IMR-90 (cell line): ENCODE measurements at regions not wholly inside any gene's neighbourhood (a gene's known extent, or its start where the extent isn't known, plus 50 kb on each side); places are given as distances from the start of the nearest gene placed in this dataset.

Experiments
- ATAC-seq: fragments of 200-7000 bp; cut with Tn5 transposase; 2 replicates; pipeline ENCODE4 v1.9.1; 2020; ENCODE audit warnings: low read depth, mild to moderate bottlenecking, moderate library complexity
- BruUV-seq: library from RNA; stranded (reverse); fragments of 400-500 nt; replicated peaks from 2 replicates; lab custom pipeline; 2021; lab: Mats Ljungman, UMichigan
- CTCF ChIA-PET: fragments of 300-600 bp; formaldehyde crosslinking; extraction: SDS; loops from one replicate; lab custom pipeline; 2021; ENCODE audit warnings: antibody characterized with exemption; lab: Yijun Ruan, JAX
- POLR2A ChIA-PET: fragments of 300-600 bp; sonication (Branson Sonifier 250); formaldehyde crosslinking; loops from one replicate; lab custom pipeline; 2022; ENCODE audit warnings: antibody characterized with exemption; ENCODE audit not compliant: unreplicated experiment; lab: Charles Lee
- DNase-seq: peaks from one replicate; pipeline ENCODE4 v3.0.0; 2013
- H2AFZ ChIP-seq: replicated peaks from 2 replicates; pipeline ENCODE3; 2013; ENCODE audit warnings: low read length, mild to moderate bottlenecking; ENCODE audit not compliant: poor library complexity
- H2AK5ac ChIP-seq: 2 replicates; pipeline ENCODE4 v1.6.1; 2013; ENCODE audit warnings: low read depth, low read length, inconsistent platforms
- H2AK9ac ChIP-seq: replicated peaks from 2 replicates; pipeline ENCODE3; 2013; ENCODE audit warnings: mild to moderate bottlenecking, low read depth, low read length, moderate library complexity; ENCODE audit not compliant: poor library complexity
- H2BK120ac ChIP-seq: 2 replicates; pipeline ENCODE4 v1.6.1; 2013; ENCODE audit warnings: low read depth, low read length, inconsistent platforms
- H2BK15ac ChIP-seq: 3 replicates; pipeline ENCODE4 v1.6.1; 2013; ENCODE audit warnings: low read depth, low read length, inconsistent platforms
- H2BK20ac ChIP-seq: 2 replicates; pipeline ENCODE4 v1.6.1; 2013; ENCODE audit warnings: low read depth, mild to moderate bottlenecking, inconsistent platforms, low read length, moderate library complexity
- H2BK5ac ChIP-seq: 2 replicates; pipeline ENCODE4 v1.6.1; 2013; ENCODE audit warnings: mild to moderate bottlenecking, low read depth, low read length, inconsistent platforms; ENCODE audit not compliant: poor library complexity, severe bottlenecking
- H3K14ac ChIP-seq: replicated peaks from 2 replicates; pipeline ENCODE4 v1.6.1; 2013; ENCODE audit warnings: low read depth, low read length, inconsistent platforms
- H3K18ac ChIP-seq: 2 replicates; pipeline ENCODE4 v1.6.1; 2013; ENCODE audit warnings: low read depth, low read length, control low read depth
- H3K23ac ChIP-seq: 2 replicates; pipeline ENCODE4 v1.6.1; 2013; ENCODE audit warnings: low read depth, low read length, inconsistent platforms
- H3K27ac ChIP-seq: 2 replicates; pipeline ENCODE4 v1.5.1; 2013; ENCODE audit warnings: mild to moderate bottlenecking, control low read depth, low read length; ENCODE audit not compliant: insufficient read depth
- H3K27me3 ChIP-seq: 2 replicates; pipeline ENCODE4 v1.6.1; 2013; ENCODE audit warnings: low read length; ENCODE audit not compliant: control insufficient read depth, insufficient read depth
- H3K36me3 ChIP-seq: 2 replicates; pipeline ENCODE4 v1.6.1; 2013; ENCODE audit warnings: low read length, mixed read lengths; ENCODE audit not compliant: control insufficient read depth, insufficient read depth
- H3K4ac ChIP-seq: 2 replicates; pipeline ENCODE4 v1.6.1; 2013; ENCODE audit warnings: low read depth, low read length, inconsistent platforms
- H3K4me1 ChIP-seq: 2 replicates; pipeline ENCODE4 v1.6.1; 2013; ENCODE audit warnings: low read length, mixed read lengths; ENCODE audit not compliant: control insufficient read depth, insufficient read depth
- H3K4me2 ChIP-seq: 2 replicates; pipeline ENCODE4 v1.6.1; 2013; ENCODE audit warnings: low read depth, mild to moderate bottlenecking, control low read depth, low read length, moderate library complexity
- H3K4me3 ChIP-seq: 2 replicates; pipeline ENCODE4 v1.5.1; 2013; ENCODE audit warnings: low read depth, mild to moderate bottlenecking, control low read depth, low read length, moderate library complexity; ENCODE audit not compliant: insufficient read depth
- H3K56ac ChIP-seq: 2 replicates; pipeline ENCODE4 v1.6.1; 2013; ENCODE audit warnings: low read length, inconsistent platforms; ENCODE audit not compliant: insufficient read depth; ENCODE audit errors: extremely low read depth
- H3K79me1 ChIP-seq, 2 experiments: 2 replicates each; pipeline ENCODE4 v1.6.1; 2013; ENCODE audit warnings: low read length in 2 of 2, inconsistent platforms in 1 of 2, low read depth in 1 of 2
- H3K9ac ChIP-seq: 2 replicates; pipeline ENCODE4 v1.6.1; 2013; ENCODE audit warnings: low read depth, low read length, control low read depth
- H3K9me1 ChIP-seq: 2 replicates; pipeline ENCODE4 v1.6.1; 2013; ENCODE audit warnings: low read length, inconsistent platforms; ENCODE audit not compliant: insufficient read depth
- H3K9me3 ChIP-seq: 2 replicates; pipeline ENCODE4 v1.6.1; 2013; ENCODE audit warnings: low read length; ENCODE audit not compliant: control insufficient read depth, insufficient read depth
- H4K20me1 ChIP-seq: 2 replicates; pipeline ENCODE4 v1.6.1; 2013; ENCODE audit warnings: low read length, inconsistent platforms; ENCODE audit not compliant: insufficient read depth
- H4K5ac ChIP-seq: 2 replicates; pipeline ENCODE4 v1.6.1; 2013; ENCODE audit warnings: mild to moderate bottlenecking, low read depth, low read length, control low read depth
- H4K8ac ChIP-seq, 2 experiments: 2 replicates each; pipeline ENCODE4 v1.6.1; 2013; ENCODE audit warnings: low read depth in 2 of 2, low read length in 2 of 2, control low read depth in 1 of 2, inconsistent platforms in 1 of 2
- H4K91ac ChIP-seq: 2 replicates; pipeline ENCODE4 v1.6.1; 2013; ENCODE audit warnings: low read depth, low read length, inconsistent platforms; ENCODE audit not compliant: insufficient read depth
- BHLHE40 ChIP-seq: fragments of 150-350 bp; IDR thresholded peaks from 2 replicates; pipeline ENCODE4 v1.6.1; 2016; ENCODE audit warnings: mild to moderate bottlenecking, low read depth, low read length
- CEBPB ChIP-seq: IDR thresholded peaks from 2 replicates; pipeline ENCODE4 v1.6.1; 2012; ENCODE audit warnings: low read depth, low read length, improper control_type of control experiment
- CHD1 ChIP-seq: IDR thresholded peaks from 2 replicates; pipeline ENCODE4 v1.6.1; 2012; ENCODE audit warnings: low read depth, low read length, improper control_type of control experiment
- CTCF ChIP-seq: conservative IDR thresholded peaks from 2 replicates; pipeline ENCODE4 v1.5.1; 2012; ENCODE audit warnings: mild to moderate bottlenecking, low read depth, low read length, improper control_type of control experiment
- ELK1 ChIP-seq: fragments of 150-350 bp; IDR thresholded peaks from 2 replicates; pipeline ENCODE4 v1.6.1; 2016; ENCODE audit warnings: low read depth, mild to moderate bottlenecking, low read length, moderate library complexity, borderline replicate concordance
- FOS ChIP-seq: fragments of 150-350 bp; IDR thresholded peaks from 2 replicates; pipeline ENCODE4 v1.6.1; 2016; ENCODE audit warnings: low read depth, low read length
- MAFK ChIP-seq: IDR thresholded peaks from 2 replicates; pipeline ENCODE4 v1.6.1; 2012; ENCODE audit warnings: low read depth, low read length, improper control_type of control experiment
- MAZ ChIP-seq: IDR thresholded peaks from 2 replicates; pipeline ENCODE4 v1.6.1; 2012; ENCODE audit warnings: low read depth, mild to moderate bottlenecking, low read length, improper control_type of control experiment, moderate library complexity, borderline replicate concordance
- MXI1 ChIP-seq: IDR thresholded peaks from 2 replicates; pipeline ENCODE4 v1.6.1; 2012; ENCODE audit warnings: low read depth, mild to moderate bottlenecking, low read length, moderate library complexity, borderline replicate concordance
- NFE2L2 ChIP-seq: fragments of 150-350 bp; IDR thresholded peaks from 2 replicates; pipeline ENCODE4 v1.6.1; 2016; ENCODE audit warnings: low read depth, mild to moderate bottlenecking, low read length
- POLR2A ChIP-seq: IDR thresholded peaks from 2 replicates; pipeline ENCODE4 v1.6.1; 2012; ENCODE audit warnings: mild to moderate bottlenecking, low read depth, low read length
- RAD21 ChIP-seq: IDR thresholded peaks from 2 replicates; pipeline ENCODE4 v1.6.1; 2012; ENCODE audit warnings: low read length, improper control_type of control experiment
- RCOR1 ChIP-seq: IDR thresholded peaks from 2 replicates; pipeline ENCODE4 v1.6.1; 2012; ENCODE audit warnings: mild to moderate bottlenecking, low read length, improper control_type of control experiment; ENCODE audit not compliant: insufficient replicate concordance
- RFX5 ChIP-seq: IDR thresholded peaks from 2 replicates; pipeline ENCODE4 v1.8.0; 2012; ENCODE audit warnings: low read depth, mild to moderate bottlenecking, low read length, moderate library complexity
- SMC3 ChIP-seq: fragments of 150-350 bp; IDR thresholded peaks from 2 replicates; pipeline ENCODE4 v1.6.1; 2016; ENCODE audit warnings: low read depth, mild to moderate bottlenecking, antibody characterized with exemption, low read length, moderate library complexity
- USF2 ChIP-seq: fragments of 150-350 bp; IDR thresholded peaks from 2 replicates; pipeline ENCODE4 v1.6.1; 2017; ENCODE audit warnings: mild to moderate bottlenecking, antibody characterized with exemption, low read length, low read depth
- WGBS, 2 experiments: methylation state at CpG; one replicate each; pipeline versions ENCODE4 v1.1.5 to v1.1.7; 2013; ENCODE audit warnings: missing lambda C conversion rate in 2 of 2; ENCODE audit not compliant: insufficient read length in 1 of 2; ENCODE audit errors: extremely low coverage in 2 of 2; 5-methylcytosine and 5-hydroxymethylcytosine counted together
- dilution Hi-C: fragments of 300-500 bp; cut with HindIII; formaldehyde crosslinking; loops from one replicate; pipeline ENCODE4 v1.14.3; 2018; ENCODE audit warnings: low sequenced_read_pairs; ENCODE audit not compliant: unreplicated experiment
- in situ Hi-C: fragments of 300-500 bp; cut with MboI; formaldehyde crosslinking; loops from 3 replicates; pipeline ENCODE4 v1.14.3; 2019; ENCODE audit warnings: low sequenced_read_pairs, inconsistent platforms, mixed read lengths
- intact Hi-C: fragments of 100-400 bp; cut with micrococcal nuclease; formaldehyde crosslinking; loops from 2 replicates; pipeline ENCODE4 v1.10.0; 2022

- no peaks in the 10 kb centered on the region for H3K79me1 ChIP-seq
- no peak overlapping the region for H2BK20ac ChIP-seq
- H3K4me1 ChIP-seq: no peaks in the 10 kb centered on the region
- peaks cover 4% of the 10 kb centered on the region; the same call in 1 of the 2 replicates for H3K9me3 ChIP-seq
- no peak overlapping the region for H2BK120ac ChIP-seq
- POLR2A ChIA-PET: no interaction called here
- 0% methylated on average over 1 of the region's 4 CpGs; no CpG with 5 or more reads in 1 of the 2 experiments for WGBS, 2 experiments
- DNase-seq (no peak), ATAC-seq (no peak)
- no peak overlapping the region for H3K4me2 ChIP-seq
- intact Hi-C loops (no loop called here), dilution Hi-C loops (no loop called here), in situ Hi-C loops (no loop called here)
- H3K9ac ChIP-seq: no peak overlapping the region
- H4K91ac ChIP-seq: no peak overlapping the region
- no peak overlapping the region for H4K5ac ChIP-seq
- no peak overlapping the region for H3K18ac ChIP-seq
- BruUV-seq: no TSS peak
- no peak overlapping the region for H2AK5ac ChIP-seq
- TF ChIP-seq MXI1: no peak
- no peak for TF ChIP-seq RCOR1
- no peak for TF ChIP-seq POLR2A
- no peak for TF ChIP-seq SMC3
- TF ChIP-seq CTCF: no peak
- TF ChIP-seq CEBPB: no peak
- no peak for TF ChIP-seq BHLHE40
- no peak for TF ChIP-seq NFE2L2
- TF ChIP-seq ELK1: no peak
- TF ChIP-seq MAZ: no peak
- no peak for TF ChIP-seq RFX5
- no peak for TF ChIP-seq FOS
- no peak for TF ChIP-seq MAFK
- TF ChIP-seq RAD21: no peak
- TF ChIP-seq USF2: no peak
- no peak for TF ChIP-seq CHD1
- H3K9me1 ChIP-seq: no peaks in the 10 kb centered on the region
- H3K27ac ChIP-seq: no peak overlapping the region
- no peak overlapping the region for H2BK15ac ChIP-seq
- CTCF ChIA-PET: no interaction called here
- H2AK9ac ChIP-seq: no peak overlapping the region
- no peak overlapping the region for H3K14ac ChIP-seq
- H2AFZ ChIP-seq: no peak overlapping the region
- H2BK5ac ChIP-seq: no peak overlapping the region
- H3K56ac ChIP-seq: no peak overlapping the region
- no peaks in the 10 kb centered on the region for H3K36me3 ChIP-seq
- H3K23ac ChIP-seq: no peak overlapping the region
- H3K4me3 ChIP-seq: no peak overlapping the region
- H3K4ac ChIP-seq: no peak overlapping the region
- no peaks in the 10 kb centered on the region for H4K20me1 ChIP-seq
- no peaks in the 10 kb centered on the region for H3K27me3 ChIP-seq
- H4K8ac ChIP-seq: no peak overlapping the region
Observed at GRCh38 chr5:52531105-52531504, 256.6 kb upstream of the ITGA1 start.
